DND-41 (cell line): ENCODE measurements at regions not wholly inside any gene's neighbourhood (a gene's known extent, or its start where the extent isn't known, plus 50 kb on each side); places are given as distances from the start of the nearest gene placed in this dataset.

Source experiments
- ATAC-seq: fragments of 200-7000 bp; cut with Tn5 transposase; 3 replicates; pipeline ENCODE4 v1.9.1; 2021; ENCODE audit warnings: low read depth; ENCODE audit not compliant: insufficient read depth
- DNase-seq: peaks from one replicate; pipeline ENCODE4 v3.0.0-alpha.2; 2020
- H2AFZ ChIP-seq: 2 replicates; pipeline ENCODE4 v1.6.0; 2012; ENCODE audit warnings: low read depth, low read length
- H3K27ac ChIP-seq: 2 replicates; pipeline ENCODE4 v1.5.1; 2012; ENCODE audit warnings: low read length, inconsistent platforms
- H3K27me3 ChIP-seq: fragments of 200-600 bp; sonication (generic); 2 replicates; pipeline ENCODE4 v1.6.0; 2012; ENCODE audit warnings: low read length, mild to moderate bottlenecking, inconsistent platforms; ENCODE audit not compliant: insufficient read depth, poor library complexity
- H3K36me3 ChIP-seq: 2 replicates; pipeline ENCODE4 v1.5.1; 2012; ENCODE audit warnings: low read length, inconsistent platforms; ENCODE audit not compliant: insufficient read depth
- H3K4me1 ChIP-seq: 2 replicates; pipeline ENCODE4 v1.5.1; 2012; ENCODE audit warnings: mild to moderate bottlenecking, low read length; ENCODE audit not compliant: insufficient read depth
- H3K4me2 ChIP-seq: 2 replicates; pipeline ENCODE4 v1.6.0; 2012; ENCODE audit warnings: mild to moderate bottlenecking, moderate library complexity, low read length, inconsistent platforms; ENCODE audit not compliant: insufficient read depth
- H3K4me3 ChIP-seq, 2 experiments: fragments of 200-600 bp in 1 of 2; shearing (Covaris generic) in 1 of 2; 2 replicates each; pipeline ENCODE4 v1.5.1; 2012 to 2016; ENCODE audit warnings: inconsistent platforms in 2 of 2, low read length in 2 of 2, mild to moderate bottlenecking in 2 of 2, low read depth in 1 of 2, moderate library complexity in 1 of 2
- H3K79me2 ChIP-seq: 2 replicates; pipeline ENCODE4 v1.6.0; 2012; ENCODE audit warnings: low read length, inconsistent platforms; ENCODE audit not compliant: insufficient read depth
- H3K9ac ChIP-seq: 2 replicates; pipeline ENCODE4 v1.6.0; 2012; ENCODE audit warnings: low read depth, mild to moderate bottlenecking, inconsistent platforms, low read length, moderate library complexity
- H3K9me3 ChIP-seq: 2 replicates; pipeline ENCODE4 v1.5.1; 2012; ENCODE audit warnings: low read length, moderate library complexity, mild to moderate bottlenecking, inconsistent platforms; ENCODE audit not compliant: insufficient read depth, severe bottlenecking
- H4K20me1 ChIP-seq: 2 replicates; pipeline ENCODE4 v1.6.0; 2012; ENCODE audit warnings: low read length; ENCODE audit not compliant: insufficient read depth
- EZH2 ChIP-seq: IDR thresholded peaks from 3 replicates; pipeline ENCODE4 v1.6.1; 2012; ENCODE audit warnings: borderline replicate concordance, low read depth, mild to moderate bottlenecking, moderate library complexity, low read length, inconsistent platforms; ENCODE audit not compliant: severe bottlenecking
- TF ChIP-seq, protein P1 (sequence below): IDR thresholded peaks from 2 replicates; pipeline ENCODE4 v1.5.1; 2012; ENCODE audit warnings: borderline replicate concordance, low read length, moderate library complexity, mild to moderate bottlenecking; ENCODE audit not compliant: poor library complexity, severe bottlenecking; ENCODE audit errors: extremely low read depth

DNA sequence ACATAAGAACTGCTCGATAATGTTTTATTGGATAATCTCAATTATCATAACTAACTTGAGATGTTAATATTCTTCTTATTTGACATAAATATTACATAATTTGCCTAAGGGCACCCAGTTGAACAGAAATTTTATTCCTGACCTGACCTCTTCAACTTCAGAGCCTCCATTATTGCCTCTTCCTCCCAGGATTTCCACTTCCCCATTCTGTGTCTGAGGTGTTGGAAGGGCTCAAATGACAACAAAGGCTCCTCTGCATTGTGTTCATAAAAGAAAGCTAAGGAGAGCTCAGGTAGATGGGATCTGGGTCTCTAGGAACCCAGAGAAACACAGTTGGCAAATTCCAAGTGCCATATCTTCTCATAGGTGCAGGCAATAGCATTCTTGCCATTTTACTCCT is 61.2 kb upstream of the ARHGAP20 start:
- Histone ChIP-seq H3K27ac (no peak overlapping the region), H3K36me3 (no peaks in the 10 kb centered on the region), H4K20me1 (no peaks in the 10 kb centered on the region), H3K4me2 (no peak overlapping the region), H3K27me3 (no peaks in the 10 kb centered on the region), H3K79me2 (no peaks in the 10 kb centered on the region), H3K9ac (no peak overlapping the region), H3K4me3 (no peak overlapping the region), H3K9me3 (no peaks in the 10 kb centered on the region), H3K4me1 (no peaks in the 10 kb centered on the region), H2AFZ (no peak overlapping the region)
- TF ChIP-seq, protein P1, sequence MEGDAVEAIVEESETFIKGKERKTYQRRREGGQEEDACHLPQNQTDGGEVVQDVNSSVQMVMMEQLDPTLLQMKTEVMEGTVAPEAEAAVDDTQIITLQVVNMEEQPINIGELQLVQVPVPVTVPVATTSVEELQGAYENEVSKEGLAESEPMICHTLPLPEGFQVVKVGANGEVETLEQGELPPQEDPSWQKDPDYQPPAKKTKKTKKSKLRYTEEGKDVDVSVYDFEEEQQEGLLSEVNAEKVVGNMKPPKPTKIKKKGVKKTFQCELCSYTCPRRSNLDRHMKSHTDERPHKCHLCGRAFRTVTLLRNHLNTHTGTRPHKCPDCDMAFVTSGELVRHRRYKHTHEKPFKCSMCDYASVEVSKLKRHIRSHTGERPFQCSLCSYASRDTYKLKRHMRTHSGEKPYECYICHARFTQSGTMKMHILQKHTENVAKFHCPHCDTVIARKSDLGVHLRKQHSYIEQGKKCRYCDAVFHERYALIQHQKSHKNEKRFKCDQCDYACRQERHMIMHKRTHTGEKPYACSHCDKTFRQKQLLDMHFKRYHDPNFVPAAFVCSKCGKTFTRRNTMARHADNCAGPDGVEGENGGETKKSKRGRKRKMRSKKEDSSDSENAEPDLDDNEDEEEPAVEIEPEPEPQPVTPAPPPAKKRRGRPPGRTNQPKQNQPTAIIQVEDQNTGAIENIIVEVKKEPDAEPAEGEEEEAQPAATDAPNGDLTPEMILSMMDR, result no peak
- TF ChIP-seq EZH2, result no peak
- ATAC-seq (no peak), DNase-seq (no peak)

- no peak overlapping the region for H3K4me3 ChIP-seq
- H3K9me3 ChIP-seq, result no peaks in the 10 kb centered on the region
- DNase-seq, result no peak
- H3K4me2 ChIP-seq, result no peak overlapping the region
- H2AFZ ChIP-seq, result no peak overlapping the region
- TF ChIP-seq, protein P1, result no peak
- H3K36me3 ChIP-seq, result no peaks in the 10 kb centered on the region
- H3K79me2 ChIP-seq, result no peaks in the 10 kb centered on the region
- H3K27me3 ChIP-seq, result no peaks in the 10 kb centered on the region
- H3K4me1 ChIP-seq, result no peaks in the 10 kb centered on the region
- no peak overlapping the region for H3K9ac ChIP-seq
- no peak for ATAC-seq
- H4K20me1 ChIP-seq, result no peaks in the 10 kb centered on the region
- H3K27ac ChIP-seq, result no peak overlapping the region
These were observed 60.6 kb upstream of the ARHGAP20 start for GRCh38 chr11:110772863-110773262.

- Histone ChIP-seq H3K4me1 (no peaks in the 10 kb centered on the region), H3K9me3 (no peaks in the 10 kb centered on the region)
- DNase-seq, result no peak
These were observed 54.1 kb upstream of the ARHGAP20 start for GRCh38 chr11:110766316-110766715.

More at GRCh38 chr11:110766316-110766715, 54.1 kb upstream of the ARHGAP20 start:
- Histone ChIP-seq H3K4me2 (no peak overlapping the region), H3K9ac (no peak overlapping the region), H2AFZ (no peak overlapping the region), H3K79me2 (no peaks in the 10 kb centered on the region), H3K27me3 (no peaks in the 10 kb centered on the region), H3K4me3 (no peak overlapping the region), H3K27ac (no peak overlapping the region), H4K20me1 (no peaks in the 10 kb centered on the region), H3K36me3 (no peaks in the 10 kb centered on the region)
- no peak for TF ChIP-seq EZH2
- TF ChIP-seq, protein P1, result no peak
- ATAC-seq, result no peak
